ENCODE measurements at regions not wholly inside any gene's neighbourhood (a gene's known extent, or its start where the extent isn't known, plus 50 kb on each side); places are given as distances from the start of the nearest gene placed in this dataset.

DNA sequence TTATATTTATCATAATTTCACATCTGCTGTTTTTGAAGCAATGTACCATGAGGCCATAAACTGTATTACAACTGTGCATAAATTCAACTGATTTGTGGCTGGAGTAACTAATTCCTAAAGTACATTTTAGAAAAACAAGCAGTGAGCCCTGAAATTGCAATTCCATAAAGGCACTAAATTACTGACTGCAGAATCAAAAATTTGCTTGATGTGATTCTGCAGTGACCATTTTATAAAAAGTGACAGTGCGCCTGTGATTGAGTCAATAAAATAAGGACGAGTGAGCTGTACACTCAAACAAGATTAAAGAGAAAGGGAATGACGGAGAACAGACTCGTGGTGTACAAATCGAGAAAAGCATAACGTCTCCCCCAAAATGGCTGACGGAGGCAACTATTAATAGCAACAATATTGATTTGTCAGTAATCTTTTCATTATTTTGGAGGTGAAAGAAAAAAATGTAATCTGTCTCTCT is 121.4 kb upstream of the MEIS2 start:
- no peaks in the 10 kb centered on the region for H3K4me1 Mint-ChIP-seq
- peaks cover 0 to 3% (median 0%) of the 10 kb centered on the region in 9 donors for H3K9me3 Mint-ChIP-seq
- H3K4me3 Mint-ChIP-seq = no peak overlapping the region
- POLR2A ChIA-PET = no interaction called here
- ATAC-seq (no peak), DNase-seq (no peak)
- no peaks in the 10 kb centered on the region for H3K36me3 Mint-ChIP-seq
- H3K27ac Mint-ChIP-seq = no peak overlapping the region
- peaks cover 0 to 3% (median 0%) of the 10 kb centered on the region in 5 donors for H3K27me3 Mint-ChIP-seq

DNA sequence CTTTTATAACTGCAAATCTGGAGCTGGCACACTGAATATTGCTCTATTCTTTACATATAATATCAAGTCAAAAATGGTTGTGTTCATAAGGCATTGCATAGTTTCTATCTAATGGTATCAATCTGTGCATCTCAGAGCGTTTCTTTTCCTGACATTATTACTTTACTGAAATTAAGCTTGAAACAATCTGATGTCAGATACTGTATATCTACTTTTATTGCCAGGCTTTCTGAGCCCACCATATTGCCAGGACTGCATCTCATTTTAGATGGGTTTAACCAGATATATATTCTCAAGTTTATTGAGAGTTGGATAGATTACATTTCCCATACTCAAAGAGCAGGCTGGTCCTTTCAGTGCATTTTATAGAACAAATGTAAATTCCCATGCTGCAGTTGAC is 122.7 kb upstream of the MEIS2 start:
- Mint-ChIP-seq H3K27me3 (peaks cover 0 to 3% (median 0%) of the 10 kb centered on the region in 5 donors), H3K27ac (no peak overlapping the region), H3K4me1 (no peaks in the 10 kb centered on the region), H3K9me3 (peaks cover 0 to 3% (median 0%) of the 10 kb centered on the region in 9 donors), H3K4me3 (no peak overlapping the region), H3K36me3 (no peaks in the 10 kb centered on the region)
- POLR2A ChIA-PET = no interaction called here
- DNase-seq (no peak), ATAC-seq (no peak)

DNA sequence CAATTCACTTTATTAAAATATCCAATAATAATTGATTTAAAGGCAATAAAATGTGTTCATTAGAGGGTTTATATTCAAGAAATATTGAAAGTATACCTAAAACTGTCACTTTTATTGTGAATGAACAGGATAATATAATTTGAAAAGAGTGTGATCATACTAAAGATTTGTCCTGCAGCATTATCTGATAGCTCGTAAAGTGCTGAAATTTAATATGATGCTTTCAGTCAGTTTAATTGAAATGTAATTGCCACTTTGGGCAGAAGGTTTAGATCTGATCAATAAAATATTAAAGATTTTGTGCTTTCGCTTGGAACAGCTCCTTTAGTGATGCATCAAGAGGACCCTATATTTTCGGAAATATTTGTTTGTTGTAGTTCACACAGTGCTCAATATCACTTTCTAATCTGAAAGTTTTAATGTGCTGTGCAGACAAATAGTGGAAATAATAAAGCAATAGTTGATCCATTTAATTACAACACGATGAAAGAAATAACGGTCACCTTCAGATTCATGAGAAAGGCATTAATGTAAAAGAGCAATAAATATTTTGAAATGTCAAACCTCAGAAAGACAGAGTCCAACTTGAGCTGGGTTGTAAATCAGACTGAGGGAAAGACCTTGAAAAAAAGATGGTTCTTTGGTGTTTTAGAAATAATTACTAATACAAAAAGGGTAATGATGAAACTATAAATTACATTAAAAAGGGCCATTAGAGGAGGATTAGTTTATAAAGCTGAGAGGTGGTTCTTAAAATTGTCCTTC is 129.7 kb upstream of the MEIS2 start:
- Mint-ChIP-seq H3K36me3 (no peaks in the 10 kb centered on the region), H3K4me1 (no peaks in the 10 kb centered on the region), H3K9me3 (peaks cover 0 to 7% (median 0%) of the 10 kb centered on the region in 9 donors), H3K27me3 (peaks cover 0 to 8% (median 1%) of the 10 kb centered on the region in 5 donors), H3K27ac (no peak overlapping the region), H3K4me3 (no peak overlapping the region)
- no peak for ATAC-seq
- POLR2A ChIA-PET = no interaction called here
- DNase-seq = no peak

DNA sequence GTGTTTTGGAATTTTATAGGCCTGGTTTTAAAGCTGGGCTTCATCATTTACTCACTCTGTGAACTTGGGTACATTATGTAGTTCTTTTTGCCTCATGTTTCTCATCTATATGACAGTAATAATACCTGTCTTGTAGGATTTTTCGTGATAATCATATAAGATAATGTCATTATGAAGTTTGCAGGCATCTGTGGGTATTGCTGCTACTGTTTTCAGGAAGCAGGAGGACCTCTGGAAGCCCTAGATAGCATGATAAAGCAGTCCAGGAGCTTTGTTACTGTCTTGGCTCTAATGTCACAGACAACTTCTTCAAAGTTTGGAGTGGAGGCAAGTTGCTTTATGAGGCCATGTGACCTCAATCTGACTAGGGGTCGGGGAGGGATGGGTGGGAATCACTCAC is 145.0 kb upstream of the MEIS2 start:
- no peak for ATAC-seq
- no peak overlapping the region for H3K4me3 Mint-ChIP-seq
- POLR2A ChIA-PET = no interaction called here
- H3K9me3 Mint-ChIP-seq = peaks cover 0 to 4% (median 0%) of the 10 kb centered on the region in 9 donors
- H3K4me1 Mint-ChIP-seq = no peaks in the 10 kb centered on the region
- H3K27ac Mint-ChIP-seq = no peak overlapping the region
- peaks cover 0 to 19% (median 2%) of the 10 kb centered on the region in 5 donors for H3K27me3 Mint-ChIP-seq
- H3K36me3 Mint-ChIP-seq = no peaks in the 10 kb centered on the region
- no peak for DNase-seq

DNA sequence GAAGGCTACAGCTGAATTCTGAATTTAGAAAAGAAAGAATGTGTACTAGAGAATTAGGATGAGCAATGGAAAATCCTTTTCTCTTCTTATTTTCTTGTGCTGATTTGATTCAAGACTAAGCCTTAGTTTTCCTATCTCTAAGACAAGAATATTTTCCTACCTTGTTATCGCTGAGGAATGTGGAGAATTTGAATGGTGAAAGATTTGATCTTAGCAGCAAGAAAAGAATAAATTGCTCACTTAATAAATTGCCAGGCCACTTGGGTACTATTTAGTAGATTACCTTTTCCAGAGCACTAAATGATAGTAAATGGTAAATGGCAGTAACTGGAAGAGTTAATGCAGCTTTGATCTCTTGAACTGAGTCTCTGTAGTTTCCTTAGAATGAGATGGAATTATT is 145.7 kb upstream of the MEIS2 start:
- H3K27me3 Mint-ChIP-seq = peaks cover 0 to 12% (median 0%) of the 10 kb centered on the region in 5 donors
- no peaks in the 10 kb centered on the region for H3K36me3 Mint-ChIP-seq
- peaks cover 0 to under 1% (median 0%) of the 10 kb centered on the region in 9 donors for H3K9me3 Mint-ChIP-seq
- H3K27ac Mint-ChIP-seq = no peak overlapping the region
- no peak overlapping the region for H3K4me3 Mint-ChIP-seq
- ATAC-seq (no peak), DNase-seq (no peak)
- POLR2A ChIA-PET = no interaction called here
- H3K4me1 Mint-ChIP-seq = no peaks in the 10 kb centered on the region

DNA sequence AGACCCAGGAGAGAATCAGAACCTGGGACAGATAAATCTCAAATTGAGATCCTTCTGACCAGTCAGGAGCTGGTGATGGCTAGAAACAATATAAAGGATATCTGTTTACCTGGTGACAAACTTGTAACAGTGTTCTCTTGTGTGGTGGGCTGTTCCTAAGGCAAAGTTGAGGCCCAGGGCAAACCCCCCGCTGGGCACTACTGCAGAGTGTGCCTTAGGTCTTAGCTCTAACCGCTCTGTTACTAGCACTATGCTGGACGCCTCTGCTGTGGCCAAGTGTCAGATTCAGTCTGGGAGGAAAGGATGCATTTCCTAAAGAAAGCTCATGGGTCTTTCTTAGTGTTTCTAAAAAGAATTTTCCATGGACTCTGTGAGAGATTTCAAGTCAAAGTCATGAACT is 146.5 kb upstream of the MEIS2 start:
- H3K4me3 Mint-ChIP-seq = no peak overlapping the region
- H3K27me3 Mint-ChIP-seq = peaks cover 0 to 12% (median 0%) of the 10 kb centered on the region in 5 donors
- no peak for ATAC-seq
- peaks cover 0 to 1% (median 0%) of the 10 kb centered on the region in 9 donors for H3K9me3 Mint-ChIP-seq
- POLR2A ChIA-PET = no interaction called here
- H3K27ac Mint-ChIP-seq = no peak overlapping the region
- DNase-seq = no peak
- no peaks in the 10 kb centered on the region for H3K36me3 Mint-ChIP-seq
- no peaks in the 10 kb centered on the region for H3K4me1 Mint-ChIP-seq

DNA sequence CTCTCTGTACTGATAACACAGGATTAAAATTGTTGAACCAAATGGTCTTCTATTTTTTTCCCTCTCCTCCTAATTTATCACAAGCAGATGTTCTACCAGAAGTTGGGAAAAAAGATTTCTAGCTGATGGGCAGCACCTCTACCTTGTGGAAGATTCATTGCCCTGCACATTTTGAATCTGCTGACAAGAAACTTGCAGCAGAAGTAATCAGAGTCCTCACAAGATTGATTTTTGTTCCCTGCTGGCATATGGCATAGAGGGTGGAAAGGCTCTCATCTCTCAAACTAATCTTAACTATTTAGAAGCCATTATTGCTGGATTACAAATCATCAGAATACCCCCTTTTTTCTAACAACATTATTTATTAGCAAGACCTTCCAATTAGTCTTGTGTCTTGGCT is 148.9 kb upstream of the MEIS2 start:
- Mint-ChIP-seq H3K27ac (no peak overlapping the region), H3K27me3 (peaks cover 0 to 12% (median 0%) of the 10 kb centered on the region in 5 donors), H3K9me3 (peaks cover 0 to 5% (median 0%) of the 10 kb centered on the region in 9 donors), H3K36me3 (no peaks in the 10 kb centered on the region), H3K4me3 (no peak overlapping the region), H3K4me1 (no peaks in the 10 kb centered on the region)
- ATAC-seq = no peak
- POLR2A ChIA-PET = no interaction called here
- no peak for DNase-seq

DNA sequence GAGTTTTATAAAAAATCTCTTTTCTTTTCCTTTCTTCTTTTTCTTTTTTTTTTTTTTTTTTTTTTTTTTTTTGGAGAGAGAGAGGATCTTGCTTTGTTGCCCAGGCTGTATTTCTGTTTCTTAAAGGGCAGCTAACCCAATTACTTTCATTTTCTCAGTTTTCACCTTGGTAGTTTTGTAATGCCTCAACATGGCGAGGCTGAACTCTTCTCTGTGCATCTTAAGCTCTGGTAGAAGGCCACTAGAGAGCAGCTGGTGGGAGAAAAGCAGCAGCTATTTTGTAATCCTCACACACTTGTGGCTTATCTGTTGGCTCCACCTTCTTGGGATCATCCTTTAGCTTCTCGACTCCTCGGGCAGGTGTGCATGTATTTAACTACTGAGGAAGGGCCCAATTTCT is 152.2 kb upstream of the MEIS2 start:
- Mint-ChIP-seq H3K27ac (no peak overlapping the region), H3K27me3 (peaks cover 0 to 12% (median 0%) of the 10 kb centered on the region in 5 donors), H3K4me3 (no peak overlapping the region), H3K9me3 (peaks cover 0 to 5% (median 0%) of the 10 kb centered on the region in 9 donors), H3K4me1 (no peaks in the 10 kb centered on the region), H3K36me3 (no peaks in the 10 kb centered on the region)
- POLR2A ChIA-PET = no interaction called here
- ATAC-seq (no peak), DNase-seq (no peak)

DNA sequence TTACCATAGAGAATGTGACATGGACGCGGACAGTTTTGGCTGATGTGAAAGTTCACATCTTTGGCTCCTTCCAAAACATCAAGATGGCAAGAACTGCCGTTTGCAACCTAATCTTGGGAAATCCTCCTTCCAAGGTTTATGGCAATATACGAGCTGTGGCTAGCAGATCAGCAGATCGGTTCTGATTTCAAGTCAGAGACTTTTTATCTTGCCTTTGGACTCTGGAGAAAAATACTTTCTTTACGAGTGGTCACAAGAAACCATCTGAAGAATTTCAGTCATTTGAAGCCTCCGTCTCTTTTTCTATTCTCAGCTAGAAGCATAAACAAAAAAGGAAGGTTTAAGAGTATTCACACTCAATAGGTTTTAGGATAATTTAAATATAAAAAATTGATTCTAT is 153.5 kb upstream of the MEIS2 start:
- Mint-ChIP-seq H3K27ac (no peak overlapping the region), H3K27me3 (peaks cover 0 to 7% (median 0%) of the 10 kb centered on the region in 5 donors), H3K9me3 (peaks cover 0 to 5% (median 0%) of the 10 kb centered on the region in 9 donors), H3K4me3 (no peak overlapping the region), H3K36me3 (no peaks in the 10 kb centered on the region), H3K4me1 (no peaks in the 10 kb centered on the region)
- ATAC-seq (no peak), DNase-seq (no peak)
- POLR2A ChIA-PET = no interaction called here

DNA sequence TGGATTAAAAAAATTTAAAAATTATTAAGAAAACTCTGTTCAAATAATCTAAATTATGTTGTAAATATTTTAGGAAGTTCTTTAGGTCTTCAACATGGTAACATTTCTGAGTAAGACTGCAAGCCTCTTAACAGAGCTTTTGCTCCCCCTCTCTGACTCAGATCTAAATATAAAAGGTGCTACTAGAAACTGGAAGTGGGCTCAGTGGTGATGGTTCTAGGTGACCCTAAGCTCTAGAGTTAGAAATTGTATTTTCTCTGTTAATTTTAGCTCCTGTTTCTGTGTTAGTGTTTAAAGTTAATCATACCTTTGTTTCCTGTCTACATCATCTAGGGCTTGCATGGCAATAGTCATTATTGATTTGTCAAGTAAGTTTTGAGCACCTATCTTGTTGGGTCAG is 159.9 kb upstream of the MEIS2 start:
- H3K36me3 Mint-ChIP-seq = no peaks in the 10 kb centered on the region
- POLR2A ChIA-PET = no interaction called here
- H3K4me1 Mint-ChIP-seq = no peaks in the 10 kb centered on the region
- H3K27me3 Mint-ChIP-seq = peaks cover 0 to 9% (median 7%) of the 10 kb centered on the region in 5 donors
- H3K4me3 Mint-ChIP-seq = no peak overlapping the region
- DNase-seq (no peak), ATAC-seq (no peak)
- H3K27ac Mint-ChIP-seq = no peak overlapping the region
- H3K9me3 Mint-ChIP-seq = peaks cover 0 to 5% (median 0%) of the 10 kb centered on the region in 9 donors

DNA sequence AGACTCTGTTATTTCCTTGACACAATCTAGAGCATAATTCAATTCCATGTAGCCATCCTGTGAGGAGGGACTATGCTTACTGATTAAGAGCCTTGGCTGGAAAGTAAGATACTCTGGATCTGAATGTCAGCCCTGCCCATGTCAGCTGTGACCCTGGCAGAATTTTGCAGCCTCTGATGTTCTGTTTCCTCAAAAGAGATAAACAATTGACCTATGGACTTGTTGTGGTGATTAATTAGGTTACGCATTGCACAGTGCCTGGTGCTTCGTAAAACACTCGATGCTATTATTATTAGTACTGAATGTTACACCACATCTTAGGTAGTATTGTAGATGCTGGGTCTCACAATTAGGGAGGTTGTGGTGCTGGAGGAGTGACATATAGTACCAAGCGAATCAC is 161.3 kb upstream of the MEIS2 start:
- DNase-seq = no peak
- POLR2A ChIA-PET = no interaction called here
- Mint-ChIP-seq H3K4me3 (no peak overlapping the region), H3K36me3 (no peaks in the 10 kb centered on the region), H3K27ac (no peak overlapping the region), H3K4me1 (no peaks in the 10 kb centered on the region), H3K9me3 (peaks cover 0 to 5% (median 0%) of the 10 kb centered on the region in 9 donors), H3K27me3 (peaks cover 0 to 9% (median 7%) of the 10 kb centered on the region in 5 donors)
- no peak for ATAC-seq

DNA sequence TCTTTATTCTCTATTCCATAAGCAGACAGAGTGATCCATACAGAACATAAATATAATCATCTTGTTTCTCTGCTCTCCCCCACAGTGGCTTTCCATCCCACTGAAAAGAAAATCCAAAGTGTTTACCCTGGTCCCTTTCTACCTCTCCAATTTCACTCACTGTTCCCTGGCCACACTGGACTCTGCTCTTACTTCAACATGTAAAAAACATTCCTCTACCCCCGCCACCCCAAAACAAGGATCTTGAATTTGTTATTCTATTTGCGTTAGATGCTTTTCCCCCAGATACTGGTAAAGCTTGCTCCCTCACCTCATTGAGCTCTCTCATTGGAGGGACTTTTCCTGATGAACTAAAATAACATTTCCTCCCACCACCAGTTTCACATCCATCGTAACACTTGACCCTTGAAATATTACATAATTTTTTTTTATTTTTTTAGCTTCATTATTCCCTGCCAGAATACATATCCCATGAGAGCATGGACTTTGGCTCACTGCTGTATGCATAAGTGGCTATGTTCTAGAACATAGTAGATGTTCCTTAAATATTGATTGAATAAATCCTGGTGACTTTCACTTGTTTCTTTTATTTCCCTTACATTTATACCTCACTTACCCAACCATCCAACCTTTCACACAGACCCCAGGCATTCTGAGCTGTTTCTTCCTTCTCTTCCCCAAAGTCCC is 162.7 kb upstream of the MEIS2 start:
- peaks cover 0 to 9% (median 7%) of the 10 kb centered on the region in 5 donors for H3K27me3 Mint-ChIP-seq
- H3K4me1 Mint-ChIP-seq = no peaks in the 10 kb centered on the region
- no peaks in the 10 kb centered on the region for H3K36me3 Mint-ChIP-seq
- DNase-seq (no peak), ATAC-seq (no peak)
- POLR2A ChIA-PET = no interaction called here
- H3K4me3 Mint-ChIP-seq = no peak overlapping the region
- H3K9me3 Mint-ChIP-seq = peaks cover 0 to 5% (median 0%) of the 10 kb centered on the region in 9 donors
- H3K27ac Mint-ChIP-seq = no peak overlapping the region

DNA sequence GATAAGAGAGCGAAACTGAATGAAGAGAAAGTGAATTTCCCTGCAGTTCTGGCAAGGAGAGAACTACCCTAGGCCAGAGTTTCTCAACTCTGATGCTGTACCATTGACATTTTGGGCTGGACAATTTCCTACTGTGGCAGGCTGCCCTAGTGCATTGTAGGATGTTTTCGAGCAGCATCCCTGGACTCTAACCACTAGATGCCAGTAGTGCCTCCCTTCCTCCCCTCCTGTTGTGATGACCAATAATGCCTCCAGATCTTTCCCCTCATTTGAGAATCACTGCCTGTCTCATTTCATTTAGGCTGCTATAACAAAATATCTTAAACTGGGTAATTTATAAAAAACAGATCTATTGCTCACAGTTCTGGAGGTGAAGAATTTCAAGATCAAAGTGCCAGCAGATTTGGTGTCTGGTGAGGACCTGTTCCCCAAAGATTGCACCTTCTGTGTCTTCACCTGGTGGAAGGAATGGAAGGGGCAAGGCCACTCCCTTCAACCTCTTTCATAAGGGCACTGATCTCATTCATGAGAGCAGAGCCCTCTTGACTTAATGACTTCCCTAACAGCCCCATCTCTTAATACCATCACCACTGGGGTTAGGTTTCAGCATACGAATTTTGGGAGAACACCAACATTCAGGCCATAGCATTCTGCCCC is 188.9 kb upstream of the MEIS2 start:
- Mint-ChIP-seq H3K36me3 (no peaks in the 10 kb centered on the region), H3K27ac (no peak overlapping the region)

More for the DNA sequence above, 188.9 kb upstream of the MEIS2 start:
- POLR2A ChIA-PET = no interaction called here
- no peak for ATAC-seq
- H3K4me3 Mint-ChIP-seq = no peak overlapping the region
- H3K9me3 Mint-ChIP-seq = peaks cover 0 to 15% (median 3%) of the 10 kb centered on the region in 9 donors
- H3K27me3 Mint-ChIP-seq = peaks cover 0 to 5% (median 0%) of the 10 kb centered on the region in 5 donors
- no peaks in the 10 kb centered on the region for H3K4me1 Mint-ChIP-seq
- no peak for DNase-seq

All from naive thymus-derived CD8-positive, alpha-beta T cell (primary cell).